ENCODE measurements at regions not wholly inside any gene's neighbourhood (a gene's known extent, or its start where the extent isn't known, plus 50 kb on each side); places are given as distances from the start of the nearest gene placed in this dataset.
"Not testable (repeated sequence)": the region's sequence is repeated elsewhere in the genome, so short reads cannot be mapped to it uniquely, and the experiment has no call there.

GRCh38 chr6:84926189-84927155, 162.1 kb upstream of the TBX18 start:
- DNase-seq: no peak

GRCh38 chr6:84921891-84922290, 157.5 kb upstream of the TBX18 start:
- DNase-seq: no peak

GRCh38 chr6:84920021-84920420, 155.6 kb upstream of the TBX18 start:
- no peak for DNase-seq

- DNase-seq: no peak
These were observed 152.3 kb upstream of the TBX18 start for GRCh38 chr6:84916704-84917103.

- DNase-seq: no peak
These were observed 148.3 kb upstream of the TBX18 start for GRCh38 chr6:84912472-84913322.

- no peak for DNase-seq
These were observed 146.7 kb upstream of the TBX18 start for GRCh38 chr6:84910906-84911607.

- DNase-seq: no peak
These were observed 144.0 kb upstream of the TBX18 start for GRCh38 chr6:84908304-84908904.

- DNase-seq: no peak
These were observed 142.1 kb upstream of the TBX18 start for GRCh38 chr6:84906514-84906913.

GRCh38 chr6:84905823-84906222, 141.4 kb upstream of the TBX18 start:
- DNase-seq: no peak

GRCh38 chr6:84902354-84902928, 138.0 kb upstream of the TBX18 start:
- DNase-seq: no peak

- DNase-seq: no peak
These were observed 133.7 kb upstream of the TBX18 start for GRCh38 chr6:84897988-84898594.

- DNase-seq: no peak
These were observed 132.6 kb upstream of the TBX18 start for GRCh38 chr6:84897011-84897410.

GRCh38 chr6:84892671-84893070, 128.3 kb upstream of the TBX18 start:
- no peak for DNase-seq

GRCh38 chr6:84882768-84883766, 118.7 kb upstream of the TBX18 start:
- no peak for DNase-seq

- not testable (repeated sequence) for DNase-seq
These were observed 115.0 kb upstream of the TBX18 start for GRCh38 chr6:84879385-84879784.

- no peak for DNase-seq
These were observed 113.3 kb upstream of the TBX18 start for GRCh38 chr6:84877515-84878210.

GRCh38 chr6:84876723-84877514, 112.5 kb upstream of the TBX18 start:
- no peak for DNase-seq

Data from renal pelvis (tissue), 1 donor.